ENCODE measurements at regions not wholly inside any gene's neighbourhood (a gene's known extent, or its start where the extent isn't known, plus 50 kb on each side); places are given as distances from the start of the nearest gene placed in this dataset.

DNA sequence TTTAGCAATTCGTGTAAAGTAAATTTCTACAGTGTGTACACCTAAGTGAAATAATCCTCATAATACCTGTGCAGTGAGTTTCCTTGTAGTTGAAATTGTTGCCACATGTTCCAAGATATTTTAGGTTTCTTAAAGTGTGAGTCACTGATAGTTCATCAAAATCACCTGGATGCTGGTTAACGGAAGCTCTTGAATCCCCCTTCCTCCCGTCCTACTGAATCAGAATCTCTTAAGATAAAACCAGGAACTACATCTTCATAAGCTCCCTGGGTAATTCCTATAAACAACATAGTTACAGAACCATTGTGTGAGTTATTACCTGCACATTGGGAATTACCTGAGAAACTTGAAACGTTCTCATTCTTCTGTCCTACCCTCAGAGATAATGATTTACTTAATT is 197.4 kb upstream of the HS3ST1 start:
- DNase-seq (ENCODE audit: low read depth) = no peak

DNA sequence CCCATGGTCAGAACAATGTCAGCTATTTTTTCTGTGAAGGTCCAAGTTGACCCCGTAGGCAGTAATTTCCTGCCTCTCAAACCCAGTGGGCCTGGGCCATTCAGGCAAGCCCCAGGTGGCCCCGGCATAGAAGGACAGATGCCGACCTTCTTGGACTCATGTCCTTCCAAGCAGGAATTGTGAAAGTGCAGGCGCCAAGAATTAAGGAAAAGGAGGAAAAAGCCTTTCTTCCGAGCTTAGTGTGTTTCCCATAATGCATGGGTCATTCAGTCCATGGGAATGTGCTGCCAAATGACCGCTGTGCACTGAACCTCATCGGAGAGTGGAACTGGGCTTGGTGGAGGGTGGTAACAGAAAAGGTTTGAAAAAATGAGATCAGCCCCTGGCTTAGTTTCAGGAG is 196.5 kb upstream of the HS3ST1 start:
- DNase-seq (ENCODE audit: low read depth) = no peak

DNA sequence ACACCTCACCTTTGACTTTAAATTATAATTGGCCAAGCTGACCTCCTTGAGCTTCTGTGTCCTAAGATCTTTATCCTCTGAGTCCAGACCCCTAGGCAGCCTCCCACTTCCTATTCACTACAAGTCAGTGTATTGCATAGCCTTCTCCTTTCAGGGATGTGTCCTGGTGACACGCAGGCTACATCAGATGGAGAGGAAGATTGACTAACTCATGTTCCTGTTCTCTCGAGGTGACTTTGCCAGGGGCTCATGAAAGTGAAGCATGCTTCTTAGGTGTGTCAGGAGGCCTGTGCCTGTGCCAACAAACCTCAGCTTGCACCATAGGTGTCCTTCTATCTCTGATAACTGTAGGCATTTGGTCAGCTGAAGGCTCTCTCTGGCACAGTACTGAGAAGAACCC is 195.7 kb upstream of the HS3ST1 start:
- DNase-seq (ENCODE audit: low read depth) = no peak

DNA sequence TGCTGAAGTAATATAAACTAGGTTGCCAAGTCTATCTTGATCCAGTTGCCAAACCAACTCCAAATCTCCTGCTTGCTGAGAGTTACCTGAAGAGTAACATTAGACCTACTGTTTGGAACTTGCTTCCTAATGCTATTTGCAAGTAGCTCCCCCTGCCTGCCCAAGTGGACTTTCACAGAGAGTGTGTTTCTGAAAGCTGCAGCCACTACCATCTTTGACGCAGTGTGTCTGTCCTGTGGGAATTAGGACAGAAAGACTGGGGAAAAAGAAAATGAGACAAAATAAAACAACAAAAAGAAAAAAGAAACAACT is 195.0 kb upstream of the HS3ST1 start:
- no peak for DNase-seq (ENCODE audit: low read depth)

DNA sequence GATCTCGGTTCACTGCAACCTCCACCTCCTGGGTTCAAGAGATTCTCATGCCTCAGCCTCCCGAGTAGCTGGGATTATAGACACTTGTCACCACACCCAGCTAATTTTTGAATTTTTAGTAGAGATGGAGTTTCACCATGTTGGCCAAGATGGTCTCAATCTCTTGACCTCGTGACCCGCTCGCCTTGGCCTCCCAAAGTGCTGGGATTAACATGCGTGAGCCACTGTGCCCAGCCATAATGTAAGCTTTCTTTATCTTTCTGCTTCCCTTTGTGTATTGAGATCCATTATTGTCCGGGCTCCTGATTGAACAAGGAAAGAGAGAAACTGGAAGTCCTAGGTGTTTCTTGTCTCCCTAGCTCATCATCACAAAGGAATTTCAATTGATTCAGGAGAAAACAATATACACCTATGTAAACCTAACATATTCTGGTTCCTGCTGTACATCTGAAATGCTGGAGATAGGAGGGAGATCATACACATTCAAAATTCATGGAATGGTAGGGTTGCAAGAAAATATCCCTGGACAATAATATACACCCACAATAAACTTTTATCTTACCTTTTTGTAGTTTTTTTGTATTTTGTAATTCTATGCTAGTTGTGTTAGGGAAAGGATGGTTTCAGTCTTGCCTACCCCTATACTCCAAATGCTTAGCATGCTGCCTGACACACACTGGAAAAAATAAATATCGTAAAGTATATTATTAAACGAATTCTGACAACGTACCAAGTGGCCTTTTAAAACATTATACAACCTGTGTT is 194.4 kb upstream of the HS3ST1 start:
- DNase-seq (ENCODE audit: low read depth) = no peak

DNA sequence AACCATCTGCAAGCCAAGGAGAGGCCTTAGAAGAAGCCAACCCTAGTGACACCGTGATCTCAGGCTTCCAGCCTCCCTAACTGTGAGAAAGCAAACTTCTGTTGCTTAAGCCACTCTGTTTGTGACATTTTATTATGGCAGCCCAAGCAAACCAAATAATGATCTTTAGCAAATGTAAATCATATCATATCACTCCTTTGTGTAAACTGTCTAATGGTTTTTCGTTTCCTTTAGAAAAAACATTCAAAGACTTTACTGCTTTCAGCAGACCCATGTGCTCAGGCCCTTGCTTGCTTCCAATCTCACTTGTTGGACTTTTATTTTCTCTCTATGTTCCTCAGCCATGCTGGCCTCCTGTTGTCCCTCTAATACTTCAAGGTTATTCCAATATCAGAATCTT is 192.2 kb upstream of the HS3ST1 start:
- DNase-seq (ENCODE audit: low read depth) = no peak

DNA sequence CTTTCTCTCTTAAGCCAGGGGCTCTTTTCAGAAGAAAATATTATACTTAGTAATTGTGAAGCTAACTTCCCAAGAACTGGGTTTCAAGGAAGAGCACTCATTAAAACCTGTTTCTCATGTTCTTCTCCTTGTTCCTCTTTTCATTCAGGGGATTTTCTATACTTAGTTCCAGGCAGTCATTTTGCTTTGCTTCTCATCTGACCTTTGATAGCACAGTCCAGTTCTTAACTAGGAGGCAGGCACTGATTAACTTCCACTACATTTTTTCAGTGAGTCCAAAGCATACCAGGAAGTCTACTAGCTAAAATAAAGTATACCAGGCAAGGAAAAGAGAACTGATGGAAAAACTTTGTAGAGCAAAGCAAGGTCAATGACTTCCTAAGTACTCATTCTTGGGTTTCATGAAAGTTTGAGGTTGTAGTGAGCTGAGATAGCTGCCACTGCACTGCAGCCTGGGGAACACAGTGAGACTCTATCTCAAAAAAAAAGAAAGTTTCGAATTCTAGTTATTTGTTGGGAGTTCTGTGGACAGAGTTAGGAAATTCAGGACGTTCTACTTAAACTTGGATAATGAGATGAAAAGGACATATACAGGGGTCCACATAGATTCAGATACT is 190.1 kb upstream of the HS3ST1 start:
- no peak for DNase-seq (ENCODE audit: low read depth)

DNA sequence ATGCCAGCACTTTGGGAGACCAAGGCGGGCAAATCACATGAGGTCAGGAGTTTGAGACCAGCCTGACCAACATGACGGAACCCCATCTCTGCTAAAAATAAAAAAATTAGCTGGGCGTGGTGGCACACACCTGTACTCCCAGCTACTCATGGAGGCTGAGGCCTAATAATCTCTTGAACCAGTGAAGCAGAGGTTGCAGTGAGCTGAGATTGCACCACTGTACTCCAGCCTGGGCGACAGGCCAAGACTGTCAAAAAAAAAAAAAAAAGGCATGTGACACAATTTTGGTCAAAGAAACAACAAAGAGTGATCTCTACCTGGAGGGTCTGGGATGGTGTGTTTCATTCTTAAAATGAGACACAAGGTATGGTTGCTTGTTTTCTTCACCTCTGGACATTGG is 188.2 kb upstream of the HS3ST1 start:
- no peak for DNase-seq (ENCODE audit: low read depth)

DNA sequence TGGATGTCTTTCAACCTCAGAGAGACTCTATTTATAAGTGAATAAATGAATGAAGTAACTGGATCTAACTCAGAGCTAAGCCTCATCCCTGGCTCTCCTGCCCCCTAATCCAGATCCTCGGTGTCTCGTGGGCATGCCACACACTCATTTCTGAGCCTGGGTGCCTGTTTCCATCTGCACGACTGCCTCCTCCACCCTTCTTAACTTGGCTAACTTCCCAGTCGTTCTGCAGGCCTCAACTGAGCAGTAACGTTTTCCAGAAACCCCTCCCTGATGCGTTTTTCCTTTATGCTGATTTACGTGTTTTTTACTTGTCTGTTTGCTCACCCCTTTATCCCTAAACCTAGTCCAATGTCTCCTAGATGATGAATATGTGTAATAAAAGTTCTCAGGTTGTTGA is 186.9 kb upstream of the HS3ST1 start:
- no peak for DNase-seq (ENCODE audit: low read depth)

DNA sequence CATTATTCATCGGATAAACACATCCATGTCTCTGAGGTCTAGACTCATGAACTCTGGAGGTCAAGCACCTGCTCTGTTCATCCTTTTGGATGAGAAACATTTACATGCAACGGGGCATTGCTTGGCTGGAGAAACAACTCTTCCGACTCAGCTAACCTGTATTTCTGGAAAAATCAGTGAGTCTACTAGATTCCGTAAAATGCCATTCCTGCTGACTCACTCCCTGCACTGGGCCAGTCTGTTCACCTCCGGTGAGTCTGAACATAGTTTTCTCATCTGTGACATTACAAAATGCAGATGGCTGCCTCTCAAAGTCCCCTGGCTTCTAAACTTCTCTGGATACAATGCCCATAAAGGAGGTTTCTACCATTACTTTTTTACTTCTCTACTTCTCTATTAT is 185.7 kb upstream of the HS3ST1 start:
- no peak for DNase-seq (ENCODE audit: low read depth)

DNA sequence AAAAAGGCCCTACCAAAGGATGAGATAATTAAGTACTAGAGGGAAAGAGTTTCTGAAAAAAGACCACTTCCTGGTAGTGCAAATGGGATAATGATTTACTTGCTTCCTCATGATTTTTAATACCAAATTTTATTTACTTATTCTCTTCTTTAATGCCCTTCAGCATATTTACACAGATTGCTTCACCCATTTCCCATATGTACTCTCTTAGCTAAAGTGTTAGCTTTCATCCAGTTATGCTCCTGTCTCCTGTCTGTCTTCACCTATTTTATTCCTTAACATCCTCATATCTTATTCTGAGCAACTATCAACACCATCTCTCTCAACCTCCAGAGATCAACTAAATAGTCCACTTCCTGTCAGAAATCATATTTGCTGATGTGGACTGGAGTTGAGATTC is 183.2 kb upstream of the HS3ST1 start:
- DNase-seq (ENCODE audit: low read depth) = no peak

DNA sequence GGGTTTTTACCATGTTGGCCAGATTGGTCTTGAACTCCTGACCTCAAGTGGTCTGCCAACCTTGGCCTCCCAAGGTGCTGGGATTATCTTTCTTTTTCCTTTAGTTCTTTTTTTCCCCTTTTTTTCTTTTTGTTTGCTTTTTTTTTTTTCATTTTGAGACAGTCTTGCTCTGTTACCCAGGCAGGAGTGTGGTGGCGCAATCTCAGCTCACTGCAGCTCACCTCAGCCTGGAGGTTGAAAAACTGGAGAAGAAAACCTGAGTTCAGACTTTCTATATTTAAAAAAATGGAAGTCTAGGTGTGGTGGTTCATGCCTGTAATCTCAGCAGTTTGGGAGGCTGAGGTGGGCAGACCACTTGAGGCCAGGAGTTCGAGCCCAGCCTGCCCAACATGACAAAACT is 181.1 kb upstream of the HS3ST1 start:
- DNase-seq (ENCODE audit: low read depth) = no peak

DNA sequence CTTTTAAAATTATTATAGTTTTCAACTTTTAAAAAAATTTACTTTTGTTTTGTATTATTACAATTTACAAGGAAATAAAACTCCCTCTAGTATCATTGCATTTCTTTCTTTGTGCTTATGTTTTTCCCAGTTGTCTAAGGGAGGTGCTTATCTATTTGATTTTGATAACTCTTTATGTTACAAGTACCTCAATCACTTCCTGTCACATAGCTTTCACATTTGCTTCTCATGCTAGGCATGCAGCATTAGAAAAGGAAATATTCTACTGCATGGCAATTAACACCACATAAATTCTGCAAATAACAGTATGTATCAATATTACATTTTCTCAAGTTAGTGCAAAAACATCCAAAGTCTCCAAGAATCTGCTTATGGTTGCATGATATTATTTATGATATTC is 180.3 kb upstream of the HS3ST1 start:
- DNase-seq (ENCODE audit: low read depth) = no peak

DNA sequence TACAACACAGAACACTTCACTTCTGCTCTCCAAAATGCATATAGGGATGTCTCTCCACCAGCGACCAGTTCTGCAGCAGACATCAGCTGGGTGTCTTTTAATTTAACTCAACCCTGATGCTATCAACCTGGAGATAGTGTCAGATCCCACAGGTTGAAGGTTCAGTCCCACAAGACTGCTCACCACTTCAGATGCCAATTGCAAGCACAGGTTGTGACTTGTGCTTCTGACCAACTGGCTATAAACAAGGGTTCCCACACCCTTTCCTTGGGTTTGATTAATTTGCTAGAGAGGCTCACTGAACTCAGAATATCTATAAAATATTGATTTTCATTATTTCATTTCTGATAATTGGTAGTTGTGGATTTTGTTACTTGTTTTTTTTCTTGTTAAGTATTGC is 177.4 kb upstream of the HS3ST1 start:
- no peak for DNase-seq (ENCODE audit: low read depth)

DNA sequence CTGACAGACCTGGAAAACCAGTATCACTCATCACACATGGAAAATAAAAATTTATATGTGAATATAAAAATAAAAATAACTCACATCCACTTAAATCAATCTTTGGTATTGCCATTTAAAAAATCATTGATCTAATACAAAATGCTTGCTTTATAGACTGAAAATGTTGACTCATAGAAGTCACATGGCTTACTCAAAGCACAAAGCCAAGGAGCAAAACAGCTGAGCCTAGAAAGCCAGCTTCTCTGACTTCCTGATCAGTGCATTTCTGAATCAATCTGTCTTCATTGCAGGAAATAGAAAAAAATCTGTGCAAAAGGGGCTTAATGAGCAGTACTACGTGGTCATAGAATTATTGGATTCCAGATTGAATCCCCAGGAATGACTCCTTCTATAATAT is 176.9 kb upstream of the HS3ST1 start:
- no peak for DNase-seq (ENCODE audit: low read depth)

DNA sequence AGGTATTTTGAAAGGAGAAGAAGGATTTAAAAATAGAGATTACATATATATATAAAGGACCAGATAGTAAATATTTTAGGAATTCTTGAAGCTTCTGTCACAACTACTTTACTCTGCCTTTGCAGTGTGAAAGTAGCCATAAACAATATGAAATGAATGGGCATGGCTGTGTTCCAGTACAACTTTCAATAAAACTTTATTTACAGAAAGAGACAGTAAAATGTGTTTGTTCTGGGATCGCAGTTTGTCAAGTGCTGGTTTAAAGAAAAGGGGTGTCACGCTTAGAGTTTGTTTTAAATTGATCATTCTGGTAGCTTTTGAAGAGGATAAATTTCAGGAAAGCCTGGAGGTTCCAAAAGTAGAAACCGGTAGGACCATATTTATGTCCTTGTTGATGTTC is 176.1 kb upstream of the HS3ST1 start:
- DNase-seq (ENCODE audit: low read depth) = no peak

DNA sequence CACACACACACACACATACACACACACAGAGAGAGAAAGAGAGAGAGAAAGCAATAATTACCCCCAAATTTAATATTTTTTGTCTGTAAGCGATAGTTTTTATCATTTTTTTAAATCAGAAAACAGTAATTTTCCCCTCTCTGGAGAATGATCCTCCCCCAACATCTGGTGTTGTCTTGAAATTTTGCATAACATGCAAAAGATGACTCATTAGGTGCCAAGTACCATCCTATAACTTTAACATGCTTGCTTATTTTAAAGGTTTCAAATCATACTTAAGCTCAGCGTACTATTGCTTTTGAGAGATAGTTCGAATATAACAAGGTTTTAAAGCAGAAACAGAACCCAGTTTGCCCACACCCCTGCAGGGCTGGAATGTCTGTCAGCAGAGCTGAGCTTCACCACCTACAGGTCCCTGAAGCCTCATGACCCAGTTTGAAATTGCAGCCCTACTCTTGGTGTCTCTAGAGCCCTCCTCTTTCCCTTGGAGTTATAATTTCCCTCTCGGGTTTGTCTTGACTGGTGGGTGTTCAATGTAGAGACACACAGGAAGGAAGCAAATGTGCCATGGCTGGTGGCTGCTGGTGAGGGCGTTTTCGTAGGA is 175.0 kb upstream of the HS3ST1 start:
- DNase-seq (ENCODE audit: low read depth) = no peak

DNA sequence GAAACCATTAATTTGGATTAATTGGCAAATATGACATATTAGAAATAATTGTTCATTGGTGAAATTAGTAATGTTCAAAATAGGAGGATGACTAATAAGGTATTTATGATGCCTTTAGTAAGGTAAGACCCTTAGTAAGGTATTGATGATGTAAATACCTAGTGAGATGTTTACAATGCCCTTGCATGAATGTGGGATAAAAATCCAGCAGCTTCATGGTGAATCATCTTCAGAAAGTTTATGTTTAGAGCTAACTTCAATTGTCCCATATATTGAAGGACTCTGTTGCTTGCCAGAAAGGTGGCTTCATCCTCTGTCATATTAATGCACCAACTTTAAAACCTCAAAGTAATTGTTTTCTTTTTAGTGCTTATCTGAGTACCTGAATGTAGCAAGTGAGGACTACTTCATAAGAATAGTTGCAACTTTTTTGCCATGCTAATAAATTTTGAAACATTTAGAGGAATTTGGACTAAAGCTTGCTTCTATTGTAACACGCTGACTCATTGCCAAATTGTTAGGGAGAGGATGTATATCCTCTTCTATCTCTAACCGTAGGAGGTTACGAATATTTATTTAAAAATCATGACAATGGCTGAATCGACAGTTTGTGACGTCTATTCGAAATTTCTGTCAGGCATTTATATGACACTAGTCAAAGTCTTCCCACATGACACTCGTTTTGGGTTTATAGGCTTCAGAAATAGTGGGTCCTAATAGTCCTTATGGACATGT is 174.1 kb upstream of the HS3ST1 start:
- DNase-seq (ENCODE audit: low read depth) = no peak

DNA sequence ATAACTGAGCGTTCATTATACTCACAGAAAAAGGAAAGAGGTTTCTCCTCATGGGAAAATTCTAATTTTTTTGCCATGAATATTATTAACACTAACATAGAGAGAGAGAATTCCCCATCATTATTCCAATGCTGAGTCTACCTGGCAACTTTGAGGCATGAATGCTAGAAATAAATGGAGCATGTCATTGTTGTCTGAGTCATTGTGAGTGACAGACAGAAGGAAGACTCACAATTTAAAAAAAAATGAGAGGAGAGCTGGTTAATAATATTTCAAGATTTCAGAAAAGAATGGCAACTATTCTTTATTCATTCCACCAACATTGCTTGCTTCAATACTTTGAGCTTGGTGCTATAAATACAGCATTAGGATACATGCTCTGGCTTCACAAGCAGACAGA is 170.4 kb upstream of the HS3ST1 start:
- no peak for DNase-seq (ENCODE audit: low read depth)

DNA sequence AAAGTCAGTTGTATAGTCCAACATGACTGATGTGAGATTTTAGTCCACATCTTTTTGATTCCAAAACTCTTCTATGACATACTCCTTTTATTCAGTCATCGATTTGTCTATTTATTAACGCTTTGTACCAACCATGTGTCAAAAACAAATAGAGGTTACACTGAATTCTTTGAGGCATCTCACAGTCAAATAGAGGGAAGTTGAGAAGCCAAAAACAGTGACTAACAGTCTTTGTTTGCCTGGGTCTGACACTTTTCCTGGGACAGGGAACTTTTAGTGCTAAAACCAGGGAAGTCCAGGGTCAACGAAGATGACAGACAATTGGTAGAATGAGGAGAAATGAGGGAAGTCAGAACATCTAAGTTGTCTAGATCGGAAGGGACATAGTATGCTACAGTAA is 169.9 kb upstream of the HS3ST1 start:
- no peak for DNase-seq (ENCODE audit: low read depth)

DNA sequence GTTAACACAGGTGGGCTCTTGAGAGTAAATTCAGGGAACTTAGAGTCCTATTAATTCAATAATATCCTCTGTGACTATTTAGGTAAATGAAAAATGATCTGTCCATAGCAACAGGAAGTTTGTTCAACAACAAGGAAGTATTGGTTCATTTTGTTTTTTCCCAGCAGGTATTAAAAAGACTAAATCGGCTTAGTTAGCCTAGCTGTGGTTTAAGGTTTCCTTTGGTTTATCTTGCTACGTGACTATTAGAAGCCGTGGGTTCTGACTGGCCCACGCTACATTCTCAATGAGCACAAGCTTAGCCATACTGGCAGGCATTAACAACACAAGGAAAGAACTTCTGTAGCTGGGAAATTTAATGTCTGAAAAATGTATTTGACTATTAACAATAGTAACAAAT is 168.8 kb upstream of the HS3ST1 start:
- no peak for DNase-seq (ENCODE audit: low read depth)

DNA sequence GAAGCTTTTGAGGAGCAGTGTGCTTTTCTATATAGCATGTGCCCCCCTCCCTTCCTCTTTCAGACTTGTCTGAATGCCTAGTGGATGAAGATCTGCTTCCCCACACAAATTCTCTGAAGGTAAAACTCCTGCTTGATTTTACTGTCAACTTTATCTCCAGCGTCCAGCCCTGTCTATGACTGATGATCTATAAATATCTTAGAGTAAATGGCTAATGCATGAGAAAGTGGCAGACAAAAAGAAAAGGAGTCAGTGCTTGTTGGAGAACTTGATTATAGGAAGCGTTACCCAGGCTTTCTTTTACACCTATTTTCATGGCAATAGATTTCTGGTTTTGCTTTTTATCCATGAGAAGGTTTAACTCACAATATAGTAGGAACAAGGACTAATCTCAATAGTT is 168.3 kb upstream of the HS3ST1 start:
- no peak for DNase-seq (ENCODE audit: low read depth)

DNA sequence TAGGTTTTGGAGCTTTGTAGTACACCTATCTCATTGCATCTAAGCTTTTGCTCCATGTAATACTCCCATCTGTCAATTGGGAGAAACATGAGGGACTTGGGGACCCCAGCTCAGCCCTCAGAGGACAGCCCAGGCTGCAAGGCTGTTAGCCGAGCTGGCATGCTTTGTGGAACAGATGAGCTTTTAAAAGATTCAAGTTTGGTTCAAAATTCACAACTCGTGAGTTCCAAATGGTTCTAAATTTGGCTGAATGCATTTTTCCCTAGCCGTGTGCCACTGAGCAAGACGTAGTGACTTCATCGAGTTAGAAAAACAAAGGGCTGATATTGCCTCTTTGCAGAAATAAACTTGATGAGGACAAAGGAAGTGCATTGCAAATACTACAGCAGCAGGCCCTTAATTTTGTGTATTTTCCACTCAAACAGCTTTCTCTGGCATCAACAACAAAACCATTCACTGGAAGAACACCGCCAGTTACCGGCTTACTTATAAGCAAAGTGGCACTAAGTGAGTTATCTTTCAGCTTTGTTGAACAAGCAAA is 165.0 kb upstream of the HS3ST1 start:
- DNase-seq (ENCODE audit: low read depth) = no peak
